NCI-H2196 treated with DMSO at 0.1 percent for 48 hours (cell line): ENCODE measurements at regions not wholly inside any gene's neighbourhood (a gene's known extent, or its start where the extent isn't known, plus 50 kb on each side); places are given as distances from the start of the nearest gene placed in this dataset.
"Not testable (repeated sequence)": the region's sequence is repeated elsewhere in the genome, so short reads cannot be mapped to it uniquely, and the experiment has no call there.

Experiments
- DNase-seq: peaks from one replicate; lab custom pipeline; 2025; ENCODE audit not compliant: unreplicated experiment; lab: John Stamatoyannopoulos, UW

GRCh38 chr2:39570614-39571013 is 95.1 kb upstream of the TMEM178A start:
- DNase-seq, result no peak

GRCh38 chr2:39571111-39571731 is 94.5 kb upstream of the TMEM178A start:
- no peak for DNase-seq

- DNase-seq, result no peak
Observed at GRCh38 chr2:39573276-39573675, 92.4 kb upstream of the TMEM178A start.

- DNase-seq, result no peak
Observed at GRCh38 chr2:39581866-39582265, 83.9 kb upstream of the TMEM178A start.

GRCh38 chr2:39583213-39583612 is 82.5 kb upstream of the TMEM178A start:
- no peak for DNase-seq

DNA sequence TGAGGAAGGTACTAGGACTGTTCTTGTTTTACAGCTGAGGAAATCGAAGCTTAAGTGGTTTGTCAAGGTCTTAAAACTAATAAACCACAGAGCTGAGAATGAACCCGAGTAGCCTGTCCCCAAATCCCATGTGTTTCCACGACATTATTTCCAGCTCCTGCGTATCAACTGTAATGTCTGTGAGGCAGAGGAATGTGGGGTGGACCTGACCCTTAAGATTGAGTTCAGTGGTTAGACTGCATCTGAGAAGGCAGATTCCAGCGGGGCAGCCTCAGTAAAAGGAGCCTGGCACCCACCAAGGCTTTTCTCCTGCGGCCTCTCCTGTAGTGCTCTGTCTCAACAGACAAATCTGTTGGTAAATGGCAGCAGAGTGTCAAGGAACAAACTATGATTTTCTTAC is 81.9 kb upstream of the TMEM178A start:
- DNase-seq, result no peak

DNA sequence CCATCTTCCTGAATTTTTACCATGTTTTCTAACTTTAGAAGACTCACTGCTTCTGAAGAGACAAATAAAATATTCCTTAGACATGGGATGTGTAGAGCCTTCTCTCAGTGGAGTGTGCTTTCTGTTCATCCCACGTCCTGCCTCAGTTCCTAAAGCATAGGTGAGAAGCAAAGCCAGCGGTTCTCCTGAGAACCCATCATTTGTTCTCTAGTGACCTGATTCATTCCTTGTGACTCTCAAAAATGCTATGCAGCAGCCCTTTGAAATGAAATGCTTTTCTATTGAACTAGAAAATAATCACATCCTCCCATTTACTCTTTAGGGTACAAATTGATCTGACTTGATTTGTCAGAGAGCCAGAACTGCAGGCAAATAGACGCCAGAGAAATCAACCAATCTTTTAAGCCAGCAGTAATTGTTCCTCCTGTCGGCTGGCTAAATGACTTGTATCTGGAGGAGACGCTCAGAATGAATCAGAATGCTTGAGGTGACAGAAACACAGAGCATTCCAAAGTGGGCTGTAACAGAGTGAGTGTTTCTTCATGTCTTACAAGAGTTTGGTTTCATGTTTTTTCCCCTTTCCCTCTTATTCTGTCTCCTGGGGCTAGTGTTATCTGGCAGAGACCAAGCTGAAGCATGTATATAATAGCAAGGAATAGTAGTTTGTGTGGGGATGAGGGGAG is 81.3 kb upstream of the TMEM178A start:
- no peak for DNase-seq

DNA sequence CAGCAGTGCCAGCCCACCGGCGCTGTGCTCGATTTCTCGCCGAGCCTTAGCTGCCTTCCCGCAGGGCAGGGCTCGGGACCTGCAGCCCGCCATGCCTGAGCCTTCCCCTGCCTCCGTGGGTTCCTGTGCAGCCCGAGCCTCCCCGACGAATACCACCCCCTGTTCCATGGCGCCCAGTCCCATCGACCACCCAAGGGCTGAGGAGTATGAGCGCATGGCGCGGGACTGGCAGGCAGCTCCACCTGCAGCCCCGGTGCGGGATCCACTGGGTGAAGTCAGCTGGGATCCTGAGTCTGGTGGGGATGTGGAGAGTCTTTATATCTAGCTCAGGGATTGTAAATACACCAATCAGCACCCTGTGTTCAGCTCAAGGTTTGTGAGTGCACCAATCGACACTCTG is 80.2 kb upstream of the TMEM178A start:
- not testable (repeated sequence) for DNase-seq

DNA sequence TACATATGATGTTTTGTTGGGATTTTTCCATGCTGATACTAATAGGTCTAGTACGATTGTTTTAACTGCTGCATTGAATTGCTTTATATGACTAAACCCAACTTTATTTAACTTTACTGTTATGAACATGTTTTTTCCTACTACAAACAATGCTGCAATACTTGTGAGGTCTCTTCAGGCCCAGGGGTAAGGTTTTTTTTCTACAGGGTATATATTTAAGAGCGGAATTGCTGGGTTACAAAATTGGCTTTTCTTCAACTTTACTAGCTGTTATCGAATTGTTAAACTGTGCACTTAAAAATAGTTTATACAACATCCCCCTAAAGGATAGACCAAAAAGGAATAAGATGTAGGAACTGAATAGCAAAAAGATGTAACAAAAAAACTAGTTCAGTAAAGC is 78.5 kb upstream of the TMEM178A start:
- DNase-seq, result no peak

- DNase-seq, result no peak
Observed at GRCh38 chr2:39587641-39588040, 78.1 kb upstream of the TMEM178A start.

DNA sequence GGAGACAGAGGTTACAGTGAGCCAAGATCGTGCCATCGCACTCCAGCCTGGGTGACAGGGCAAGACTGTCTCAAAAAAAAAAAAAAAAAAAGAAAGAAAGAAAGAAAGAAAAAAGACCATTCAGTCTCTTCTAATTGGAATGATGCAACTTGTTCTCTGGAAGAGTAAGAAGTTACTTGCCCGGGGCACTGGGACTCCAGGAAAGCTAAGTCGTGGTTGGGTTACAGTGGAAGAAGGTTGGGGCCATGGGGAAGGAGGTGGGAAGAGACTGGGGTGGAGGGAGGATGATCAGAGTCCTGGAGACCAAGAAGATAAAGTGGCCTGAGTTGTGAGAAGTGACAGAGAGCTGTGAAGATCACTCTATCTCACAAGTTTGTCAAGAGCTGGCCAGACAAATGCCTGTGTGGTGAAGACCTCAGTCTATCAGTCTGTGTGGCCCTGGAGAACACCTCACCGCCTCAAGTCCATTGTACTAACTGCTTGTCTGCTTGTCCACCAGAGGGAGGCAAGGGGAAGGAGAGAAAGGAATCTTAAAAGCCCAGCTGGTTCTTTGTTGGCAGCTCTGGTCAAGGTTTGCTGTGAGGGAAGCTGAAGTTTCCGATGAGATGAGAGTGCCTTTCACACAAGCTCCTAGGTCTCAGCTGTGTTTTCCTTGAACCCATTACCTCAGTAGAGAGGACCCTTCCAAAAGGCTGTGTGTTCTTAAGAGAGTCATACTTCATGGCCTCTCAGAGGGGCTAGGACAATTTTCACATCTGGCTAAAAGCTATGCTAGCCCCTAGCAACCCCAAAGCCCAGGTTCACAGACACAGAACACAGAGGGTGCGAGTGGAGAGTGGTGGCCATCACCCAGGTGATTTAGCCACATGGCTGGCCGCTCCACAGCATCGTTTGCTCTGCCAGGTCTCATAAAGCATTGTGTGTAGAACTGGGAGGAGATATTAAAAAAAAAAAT is 72.0 kb upstream of the TMEM178A start:
- peak; percentile 12 for DNase-seq

DNA sequence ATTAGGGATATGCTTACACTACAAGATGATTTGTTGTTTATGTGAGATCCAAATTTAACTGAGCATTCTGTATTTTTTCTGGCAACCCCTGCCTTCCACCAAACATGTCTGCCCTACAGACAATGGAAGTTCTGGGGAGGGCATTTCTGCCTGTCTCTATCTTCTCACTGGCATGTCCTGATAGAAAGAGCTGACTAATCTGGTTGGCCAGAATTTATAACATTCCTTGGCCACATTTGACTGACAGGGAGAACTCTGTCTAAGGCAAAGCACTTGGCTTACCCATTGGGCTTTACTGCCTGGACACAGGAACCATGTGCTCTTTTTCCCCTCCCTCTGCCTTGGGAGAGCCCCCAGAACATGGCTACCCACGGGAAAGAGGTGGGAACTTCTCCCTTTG is 70.6 kb upstream of the TMEM178A start:
- DNase-seq, result no peak

GRCh38 chr2:39597314-39597713 is 68.4 kb upstream of the TMEM178A start:
- DNase-seq, result no peak

GRCh38 chr2:39602616-39603015 is 63.1 kb upstream of the TMEM178A start:
- no peak for DNase-seq

GRCh38 chr2:39603436-39603835 is 62.3 kb upstream of the TMEM178A start:
- no peak for DNase-seq

DNA sequence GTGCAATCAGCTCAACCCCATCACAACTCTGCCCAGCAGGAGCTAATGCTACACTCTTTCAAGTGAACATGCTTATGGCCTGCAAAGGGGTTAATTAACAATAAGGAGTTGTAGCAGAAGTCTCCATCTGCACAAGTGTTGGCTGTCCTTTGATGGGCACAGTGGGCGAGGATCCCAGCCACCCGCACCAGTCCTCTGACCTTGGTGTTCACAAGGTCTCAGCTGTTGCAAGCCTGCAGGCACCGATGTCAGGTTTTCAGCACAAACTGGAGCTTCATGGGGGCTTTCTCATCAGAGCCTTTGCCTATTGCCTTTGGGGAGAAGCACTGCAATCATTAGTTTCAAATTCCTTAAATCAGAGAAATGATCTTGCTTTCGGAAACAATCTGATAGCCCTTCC is 60.9 kb upstream of the TMEM178A start:
- DNase-seq, result no peak

- DNase-seq, result no peak
Observed at GRCh38 chr2:39606585-39606984, 59.1 kb upstream of the TMEM178A start.

- DNase-seq, result no peak
Observed at GRCh38 chr2:39607538-39608262, 58.0 kb upstream of the TMEM178A start.

DNA sequence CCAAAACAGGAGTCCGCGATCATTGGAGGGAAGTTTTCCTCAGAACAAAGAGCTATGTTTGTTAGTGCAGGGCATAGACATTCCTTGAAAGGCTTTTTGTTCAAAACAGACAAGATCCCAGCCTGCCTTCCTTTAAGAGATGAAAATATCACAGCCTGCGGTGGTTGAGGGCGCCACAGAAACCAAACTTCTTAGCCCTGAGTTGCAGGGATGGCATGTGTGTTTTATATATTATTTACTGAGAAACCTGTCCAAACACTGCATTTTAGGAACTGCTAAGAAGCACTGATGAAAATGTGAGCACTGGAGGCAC is 57.5 kb upstream of the TMEM178A start:
- no peak for DNase-seq

GRCh38 chr2:39608686-39609441 is 56.9 kb upstream of the TMEM178A start:
- DNase-seq, result no peak

DNA sequence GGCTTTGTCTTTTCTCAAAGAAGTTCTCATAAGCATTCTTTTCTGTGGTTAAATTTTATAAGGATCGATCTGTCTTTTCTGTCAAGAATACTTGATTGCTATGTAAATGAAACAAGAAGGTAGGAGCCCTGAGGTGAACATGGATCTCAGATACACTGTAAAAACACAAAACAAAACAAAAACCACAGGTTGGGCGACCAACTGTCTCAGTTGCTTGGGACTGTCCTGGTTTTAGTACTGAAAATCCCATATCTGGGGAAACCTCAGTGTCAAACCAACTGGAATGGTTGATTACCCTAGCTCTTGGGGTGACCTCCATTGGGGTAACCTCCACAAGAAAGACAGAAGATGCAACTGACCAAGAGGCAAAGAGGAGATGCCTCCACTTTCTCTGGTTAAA is 55.8 kb upstream of the TMEM178A start:
- no peak for DNase-seq
